ENCODE measurements at regions not wholly inside any gene's neighbourhood (a gene's known extent, or its start where the extent isn't known, plus 50 kb on each side); places are given as distances from the start of the nearest gene placed in this dataset.

DNA sequence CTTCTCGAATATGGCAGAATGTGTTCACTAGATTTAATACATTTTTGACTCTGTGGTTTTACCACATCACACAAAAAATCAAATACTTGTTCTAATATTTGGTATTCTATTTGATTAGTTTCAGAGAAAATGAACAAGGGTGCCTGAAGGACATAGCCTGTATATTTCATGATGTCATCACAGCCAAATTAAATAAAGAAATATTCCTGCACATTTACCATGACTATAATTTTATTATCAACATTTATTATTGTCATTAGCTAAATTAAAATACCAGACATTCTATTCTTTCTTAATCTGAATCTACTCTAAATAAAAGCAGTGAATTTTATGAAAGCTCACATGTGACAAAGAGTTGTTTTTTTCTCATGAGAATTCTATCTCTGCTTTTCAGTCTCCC lies 980.5 kb downstream of the PCDH18 start:
- BruUV-seq (replicated peaks), result no TSS peak
- H3K27ac ChIP-seq (ENCODE audit: low read length), result no peak overlapping the region
- TF ChIP-seq REST (IDR thresholded peaks at IDR 0.05; ENCODE audit: insufficient read depth in 1 of 2, low read depth in 2 of 2, low read length in 1 of 2) (no peak), SIN3A (IDR thresholded peaks at IDR 0.05; ENCODE audit: borderline replicate concordance, insufficient read depth, low read depth, low read length) (no peak), TCF7L2 (IDR thresholded peaks at IDR 0.05; ENCODE audit: low read depth, low read length) (no peak)

DNA sequence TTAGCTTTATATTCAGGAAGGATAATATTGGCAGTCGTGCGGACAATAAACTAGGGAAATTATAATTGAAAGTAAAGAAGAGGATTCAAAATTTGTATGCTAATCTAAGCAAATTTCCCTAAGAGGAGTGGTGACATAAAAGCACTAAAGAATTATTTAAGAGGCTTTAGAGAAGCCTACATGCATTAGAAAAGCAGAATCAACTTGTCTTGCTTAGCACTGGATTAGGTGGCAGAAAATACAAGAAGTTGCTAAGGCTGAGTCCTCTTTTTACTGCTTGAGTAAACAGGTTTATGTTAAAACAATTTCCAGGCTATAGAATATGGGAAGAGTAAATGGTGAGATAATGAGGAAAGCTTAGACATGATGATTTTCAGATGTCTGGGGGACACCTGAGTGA lies 991.5 kb downstream of the PCDH18 start:
- Histone ChIP-seq H3K36me3 (ENCODE audit: control insufficient read depth, insufficient read depth, low read length) (no peaks in the 10 kb centered on the region), H3K4me1 (ENCODE audit: control insufficient read depth, insufficient read depth, low read length) (no peaks in the 10 kb centered on the region), H3K9me3 (ENCODE audit: control insufficient read depth, insufficient read depth, low read depth, low read length) (no peaks in the 10 kb centered on the region), H3K27ac (ENCODE audit: low read length) (no peak overlapping the region), H3K4me3 (ENCODE audit: low read depth in 2 of 2, low read length in 2 of 2) (no peak overlapping the region), H3K27me3 (ENCODE audit: control insufficient read depth, insufficient read depth, low read length) (no peaks in the 10 kb centered on the region)
- intact Hi-C loops (cut with micrococcal nuclease; ENCODE audit: unreplicated experiment), result no loop called here
- ChIA-PET POLR2A (no interaction called here), CTCF (no interaction called here)
- DNase-seq (ENCODE audit: low read depth, low spot score) (no peak), ATAC-seq (no peak)
- BruUV-seq (replicated peaks), result no TSS peak
- TF ChIP-seq, protein P1, sequence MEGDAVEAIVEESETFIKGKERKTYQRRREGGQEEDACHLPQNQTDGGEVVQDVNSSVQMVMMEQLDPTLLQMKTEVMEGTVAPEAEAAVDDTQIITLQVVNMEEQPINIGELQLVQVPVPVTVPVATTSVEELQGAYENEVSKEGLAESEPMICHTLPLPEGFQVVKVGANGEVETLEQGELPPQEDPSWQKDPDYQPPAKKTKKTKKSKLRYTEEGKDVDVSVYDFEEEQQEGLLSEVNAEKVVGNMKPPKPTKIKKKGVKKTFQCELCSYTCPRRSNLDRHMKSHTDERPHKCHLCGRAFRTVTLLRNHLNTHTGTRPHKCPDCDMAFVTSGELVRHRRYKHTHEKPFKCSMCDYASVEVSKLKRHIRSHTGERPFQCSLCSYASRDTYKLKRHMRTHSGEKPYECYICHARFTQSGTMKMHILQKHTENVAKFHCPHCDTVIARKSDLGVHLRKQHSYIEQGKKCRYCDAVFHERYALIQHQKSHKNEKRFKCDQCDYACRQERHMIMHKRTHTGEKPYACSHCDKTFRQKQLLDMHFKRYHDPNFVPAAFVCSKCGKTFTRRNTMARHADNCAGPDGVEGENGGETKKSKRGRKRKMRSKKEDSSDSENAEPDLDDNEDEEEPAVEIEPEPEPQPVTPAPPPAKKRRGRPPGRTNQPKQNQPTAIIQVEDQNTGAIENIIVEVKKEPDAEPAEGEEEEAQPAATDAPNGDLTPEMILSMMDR (IDR thresholded peaks at IDR 0.05), result no peak
- no peak for TF ChIP-seq REST (IDR thresholded peaks at IDR 0.05; ENCODE audit: insufficient read depth in 1 of 2, low read depth in 2 of 2, low read length in 1 of 2)
- no peak for TF ChIP-seq POLR2AphosphoS5 (IDR thresholded peaks at IDR 0.05; ENCODE audit: low read depth, low read length)
- no peak for TF ChIP-seq TCF7L2 (IDR thresholded peaks at IDR 0.05; ENCODE audit: low read depth, low read length)
- no peak for TF ChIP-seq SIN3A (IDR thresholded peaks at IDR 0.05; ENCODE audit: borderline replicate concordance, insufficient read depth, low read depth, low read length)
- in situ Hi-C loops (cut with HindIII; ENCODE audit: low pct_unique_long_range_greater_than_20kb, low sequenced_read_pairs), result no loop called here

More for the DNA sequence above, 980.5 kb downstream of the PCDH18 start:
- Histone ChIP-seq H3K9me3 (ENCODE audit: control insufficient read depth, insufficient read depth, low read depth, low read length) (no peaks in the 10 kb centered on the region), H3K4me1 (ENCODE audit: control insufficient read depth, insufficient read depth, low read length) (no peaks in the 10 kb centered on the region), H3K36me3 (ENCODE audit: control insufficient read depth, insufficient read depth, low read length) (no peaks in the 10 kb centered on the region), H3K4me3 (ENCODE audit: low read depth in 2 of 2, low read length in 2 of 2) (no peak overlapping the region), H3K27me3 (ENCODE audit: control insufficient read depth, insufficient read depth, low read length) (no peaks in the 10 kb centered on the region)
- in situ Hi-C loops (cut with HindIII; ENCODE audit: low pct_unique_long_range_greater_than_20kb, low sequenced_read_pairs) (no loop called here), intact Hi-C loops (cut with micrococcal nuclease; ENCODE audit: unreplicated experiment) (no loop called here)
- no peak for DNase-seq (ENCODE audit: low read depth, low spot score)
- no peak for ATAC-seq
- ChIA-PET CTCF (no interaction called here), POLR2A (no interaction called here)

All from Panc1 (cell line).